Fibroblast of lung (primary cell): ENCODE measurements at regions not wholly inside any gene's neighbourhood (a gene's known extent, or its start where the extent isn't known, plus 50 kb on each side); places are given as distances from the start of the nearest gene placed in this dataset.

Source experiments
- DNase-seq, 2 donors: peaks; one replicate each; pipeline versions ENCODE4 v3.0.0 to v3.0.0-alpha.2; 2010; ENCODE audit warnings: low read depth in 2 of 2
- H2AFZ ChIP-seq: 2 replicates; pipeline ENCODE4 v1.5.1; 2012; ENCODE audit warnings: low read length, control low read depth, inconsistent platforms
- H3K27ac ChIP-seq: 2 replicates; pipeline ENCODE4 v1.5.1; 2011; ENCODE audit warnings: low read length, control low read depth; ENCODE audit not compliant: insufficient read depth
- H3K27me3 ChIP-seq: 2 replicates; pipeline ENCODE4 v1.5.1; 2011; ENCODE audit warnings: mild to moderate bottlenecking, low read length; ENCODE audit not compliant: control insufficient read depth, insufficient read depth
- H3K36me3 ChIP-seq: 2 replicates; pipeline ENCODE4 v1.5.1; 2011; ENCODE audit warnings: low read length; ENCODE audit not compliant: control insufficient read depth, insufficient read depth
- H3K4me1 ChIP-seq: 2 replicates; pipeline ENCODE4 v1.5.1; 2011; ENCODE audit warnings: low read length; ENCODE audit not compliant: control insufficient read depth, insufficient read depth; ENCODE audit errors: extremely low read depth
- H3K4me2 ChIP-seq: 2 replicates; pipeline ENCODE4 v1.5.1; 2011; ENCODE audit warnings: low read length, control low read depth; ENCODE audit not compliant: insufficient read depth; ENCODE audit errors: extremely low read depth
- H3K4me3 ChIP-seq, 4 experiments: fragments of 200-600 bp in 1 of 4; sonication (generic) in 1 of 4; replicated peaks in 1 of 4; 2 replicates each; pipeline ENCODE4 v1.5.1; 2011 to 2016; ENCODE audit warnings: low read length in 4 of 4, low read depth in 3 of 4, mild to moderate bottlenecking in 3 of 4, control low read depth in 2 of 4, inconsistent platforms in 1 of 4, mixed read lengths in 1 of 4; ENCODE audit not compliant: insufficient read depth in 1 of 4; ENCODE audit errors: control extremely low read depth in 1 of 4
- H3K79me2 ChIP-seq: 2 replicates; pipeline ENCODE4 v1.5.1; 2012; ENCODE audit warnings: mild to moderate bottlenecking, low read length, inconsistent platforms; ENCODE audit not compliant: control insufficient read depth, insufficient read depth
- H3K9ac ChIP-seq: 2 replicates; pipeline ENCODE4 v1.5.1; 2011; ENCODE audit warnings: mild to moderate bottlenecking, low read length, control low read depth; ENCODE audit not compliant: insufficient read depth
- H3K9me3 ChIP-seq: 2 replicates; pipeline ENCODE4 v1.5.1; 2012; ENCODE audit warnings: low read depth, low read length; ENCODE audit not compliant: control insufficient read depth, insufficient read depth
- H4K20me1 ChIP-seq: 2 replicates; pipeline ENCODE4 v1.5.1; 2011; ENCODE audit warnings: low read length; ENCODE audit not compliant: control insufficient read depth, insufficient read depth; ENCODE audit errors: extremely low read depth
- EZH2 ChIP-seq: IDR thresholded peaks from 2 replicates; pipeline ENCODE4 v1.5.1; 2012; ENCODE audit warnings: low read length, control low read depth, mild to moderate bottlenecking; ENCODE audit errors: missing control alignments
- TF ChIP-seq, protein P1 (sequence below), 2 donors: IDR thresholded peaks in 1 of 2; conservative IDR thresholded peaks in 1 of 2; 1 replicate in 1 of 2; 2 replicates in 1 of 2; pipeline ENCODE4 v1.5.1; 2011 to 2012; ENCODE audit warnings: low read length in 2 of 2, control low read depth in 1 of 2, inconsistent platforms in 1 of 2, low read depth in 1 of 2, mild to moderate bottlenecking in 1 of 2

DNA sequence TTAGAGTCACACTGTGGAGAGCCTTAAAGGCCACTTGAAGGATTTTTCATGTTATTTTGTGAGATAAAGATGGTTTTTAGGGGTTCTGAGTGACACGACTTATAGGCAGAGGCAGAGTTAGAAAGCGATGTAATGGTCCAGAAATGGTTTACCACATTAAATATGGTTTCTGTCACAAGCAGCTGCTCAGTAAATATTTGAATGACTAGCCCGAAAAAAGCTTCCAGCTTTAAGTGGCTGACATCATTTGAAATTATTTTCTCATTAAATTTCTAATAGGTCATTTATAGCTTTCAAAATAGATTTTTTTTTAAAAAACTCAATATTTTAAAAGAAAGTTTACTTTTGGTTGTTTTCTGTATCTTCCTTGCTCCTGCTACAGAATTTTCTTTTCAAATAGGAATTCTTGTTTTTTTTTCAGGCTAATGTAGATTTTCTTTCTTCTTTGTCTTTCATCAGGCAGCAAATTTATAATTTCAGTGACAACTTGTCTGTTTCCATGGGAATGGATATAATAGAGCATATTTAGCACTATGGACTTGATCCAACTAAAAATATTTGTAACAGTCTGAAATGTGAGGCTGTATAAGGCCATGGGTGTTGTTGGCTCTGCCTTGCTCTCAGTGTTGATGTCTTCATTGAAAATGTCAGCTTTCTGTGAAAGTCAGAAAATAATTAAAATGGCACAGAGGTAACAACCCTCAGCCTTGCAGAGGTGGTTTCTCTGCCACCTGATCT, 700.0 kb downstream of the TMTC2 start:
- Histone ChIP-seq H2AFZ (no peak overlapping the region), H3K4me2 (no peak overlapping the region), H3K4me1 (no peaks in the 10 kb centered on the region)

DNA sequence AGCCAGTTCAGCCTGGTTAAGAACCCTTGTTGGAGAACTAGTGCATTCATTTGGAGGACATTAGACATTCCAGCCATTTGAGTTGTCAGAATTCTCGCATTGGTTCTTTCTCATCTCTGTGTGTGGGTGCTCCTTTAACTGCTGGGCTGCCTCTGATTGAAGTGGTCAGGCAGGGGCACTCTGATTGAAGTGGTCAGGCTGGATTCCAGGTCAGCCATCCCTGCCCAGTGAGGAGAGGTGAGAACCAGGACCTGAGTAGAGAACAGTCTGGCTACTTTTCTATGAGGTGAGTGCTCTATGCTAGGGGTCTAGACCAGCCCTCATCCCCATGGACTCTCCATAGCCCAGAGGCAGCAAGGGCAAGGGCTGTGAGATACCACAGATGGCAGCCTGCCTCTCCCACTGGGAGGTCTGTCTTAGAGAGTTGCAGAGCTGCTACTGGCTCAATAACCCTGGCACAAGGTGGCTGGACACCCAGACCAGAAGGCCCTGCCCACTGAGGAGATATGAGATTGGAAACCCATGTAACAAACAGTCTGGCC, 691.6 kb downstream of the TMTC2 start:
- Histone ChIP-seq H2AFZ (no peak overlapping the region), H3K79me2 (no peaks in the 10 kb centered on the region), H3K27me3 (no peaks in the 10 kb centered on the region), H3K4me2 (no peak overlapping the region), H3K9me3 (no peaks in the 10 kb centered on the region), H3K27ac (no peak overlapping the region), H3K9ac (no peak overlapping the region), H4K20me1 (no peaks in the 10 kb centered on the region), H3K36me3 (no peaks in the 10 kb centered on the region), H3K4me3 (no peak overlapping the region), H3K4me1 (no peaks in the 10 kb centered on the region)
- TF ChIP-seq EZH2, result no peak
- TF ChIP-seq, protein P1, sequence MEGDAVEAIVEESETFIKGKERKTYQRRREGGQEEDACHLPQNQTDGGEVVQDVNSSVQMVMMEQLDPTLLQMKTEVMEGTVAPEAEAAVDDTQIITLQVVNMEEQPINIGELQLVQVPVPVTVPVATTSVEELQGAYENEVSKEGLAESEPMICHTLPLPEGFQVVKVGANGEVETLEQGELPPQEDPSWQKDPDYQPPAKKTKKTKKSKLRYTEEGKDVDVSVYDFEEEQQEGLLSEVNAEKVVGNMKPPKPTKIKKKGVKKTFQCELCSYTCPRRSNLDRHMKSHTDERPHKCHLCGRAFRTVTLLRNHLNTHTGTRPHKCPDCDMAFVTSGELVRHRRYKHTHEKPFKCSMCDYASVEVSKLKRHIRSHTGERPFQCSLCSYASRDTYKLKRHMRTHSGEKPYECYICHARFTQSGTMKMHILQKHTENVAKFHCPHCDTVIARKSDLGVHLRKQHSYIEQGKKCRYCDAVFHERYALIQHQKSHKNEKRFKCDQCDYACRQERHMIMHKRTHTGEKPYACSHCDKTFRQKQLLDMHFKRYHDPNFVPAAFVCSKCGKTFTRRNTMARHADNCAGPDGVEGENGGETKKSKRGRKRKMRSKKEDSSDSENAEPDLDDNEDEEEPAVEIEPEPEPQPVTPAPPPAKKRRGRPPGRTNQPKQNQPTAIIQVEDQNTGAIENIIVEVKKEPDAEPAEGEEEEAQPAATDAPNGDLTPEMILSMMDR (conservative IDR thresholded peaks at IDR 0.05 in 1 of 2, IDR thresholded peaks at IDR 0.05 in 1 of 2; ENCODE audit: low read depth in 1 of 2, low read length in 2 of 2), result no peak
- no peak for DNase-seq

More for the DNA sequence above, 700.0 kb downstream of the TMTC2 start:
- DNase-seq, result no peak
- H3K9ac ChIP-seq, result no peak overlapping the region
- H3K79me2 ChIP-seq, result no peaks in the 10 kb centered on the region
- H3K27me3 ChIP-seq, result no peaks in the 10 kb centered on the region
- no peak for TF ChIP-seq EZH2
- H3K9me3 ChIP-seq, result no peaks in the 10 kb centered on the region
- H3K36me3 ChIP-seq, result no peaks in the 10 kb centered on the region
- H4K20me1 ChIP-seq, result no peaks in the 10 kb centered on the region
- no peak overlapping the region for H3K27ac ChIP-seq
- no peak overlapping the region for H3K4me3 ChIP-seq

DNA sequence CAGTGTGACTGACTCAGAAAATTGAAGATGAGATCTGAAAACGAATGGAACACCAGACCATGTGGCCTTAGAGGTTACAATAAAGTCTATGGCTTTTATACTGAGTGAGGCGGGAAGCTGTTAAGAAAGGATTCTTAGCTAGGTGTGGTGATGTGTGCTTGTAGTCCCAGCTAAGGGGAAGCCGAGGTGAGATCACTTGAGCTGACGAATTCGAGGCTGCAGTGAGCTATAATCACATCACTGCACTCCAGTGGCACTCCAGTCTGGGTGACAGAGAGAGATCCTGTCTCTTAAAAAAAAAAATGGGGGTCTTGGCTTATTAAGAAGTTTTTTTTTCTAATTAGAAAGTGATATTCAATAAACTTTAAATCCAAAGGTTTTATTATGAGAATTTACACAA, 678.6 kb downstream of the TMTC2 start:
- no peaks in the 10 kb centered on the region for H4K20me1 ChIP-seq
- H3K27ac ChIP-seq, result no peak overlapping the region
- H3K4me3 ChIP-seq, result no peak overlapping the region
- no peak for TF ChIP-seq EZH2
- TF ChIP-seq, protein P1 (conservative IDR thresholded peaks at IDR 0.05 in 1 of 2, IDR thresholded peaks at IDR 0.05 in 1 of 2; ENCODE audit: low read depth in 1 of 2, low read length in 2 of 2), result no peak
- H3K36me3 ChIP-seq, result no peaks in the 10 kb centered on the region
- H3K79me2 ChIP-seq, result no peaks in the 10 kb centered on the region
- no peak overlapping the region for H2AFZ ChIP-seq
- DNase-seq, result no peak
- no peaks in the 10 kb centered on the region for H3K9me3 ChIP-seq
- H3K9ac ChIP-seq, result no peak overlapping the region
- H3K27me3 ChIP-seq, result no peaks in the 10 kb centered on the region
- H3K4me2 ChIP-seq, result no peak overlapping the region
- H3K4me1 ChIP-seq, result no peaks in the 10 kb centered on the region
